Stimulated activated memory B cell treated with anti-CD40 and anti-IgM and Interleukin-4, amounts not matched to agents 10 μg/mL and 1 μg/mL and 100 μg/mL, for 72 hours (primary cell): ENCODE measurements at regions not wholly inside any gene's neighbourhood (a gene's known extent, or its start where the extent isn't known, plus 50 kb on each side); places are given as distances from the start of the nearest gene placed in this dataset.

Source experiments
- ATAC-seq: fragments of 150-1000 bp; cut with Tn5 transposase; 2 replicates; pipeline ENCODE4 v1.10.0; 2021
- H3K27ac Mint-ChIP-seq: one replicate; pipeline ENCODE4 v1.8.0; 2022; ENCODE audit warnings: mild to moderate bottlenecking, mixed read lengths
- H3K27me3 Mint-ChIP-seq: one replicate; pipeline ENCODE4 v1.8.0; 2022; ENCODE audit warnings: mixed read lengths
- H3K36me3 Mint-ChIP-seq: one replicate; pipeline ENCODE4 v1.8.0; 2022; ENCODE audit warnings: mixed read lengths
- H3K4me1 Mint-ChIP-seq: one replicate; pipeline ENCODE4 v1.8.0; 2022; ENCODE audit warnings: mixed read lengths
- H3K4me3 Mint-ChIP-seq: one replicate; pipeline ENCODE4 v1.8.0; 2022; ENCODE audit warnings: mild to moderate bottlenecking, moderate library complexity, mixed read lengths
- H3K9me3 Mint-ChIP-seq: one replicate; pipeline ENCODE4 v1.8.0; 2022; ENCODE audit warnings: mixed read lengths

DNA sequence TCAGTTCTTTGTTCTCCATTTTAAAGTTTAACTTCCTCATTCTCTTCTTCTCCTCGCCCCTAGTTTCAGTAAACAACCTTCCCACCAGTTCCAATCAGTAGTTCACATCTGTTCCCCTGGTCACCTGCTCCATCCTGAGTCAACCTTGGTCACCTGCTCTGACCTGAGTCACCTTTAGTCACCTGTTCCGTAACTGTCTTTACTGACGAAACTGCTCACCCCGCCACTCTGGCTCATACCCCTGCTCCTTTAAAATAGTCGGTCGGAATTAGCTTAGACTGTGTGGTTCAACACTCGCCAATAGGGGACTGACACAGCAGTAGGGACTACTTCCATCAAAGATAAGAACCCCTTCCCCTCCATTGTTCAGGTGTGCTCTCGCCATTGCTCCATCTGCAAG lies 76.3 kb upstream of the GPBP1 start:
- peak overlapping the region; percentile 25 for H3K27ac Mint-ChIP-seq
- H3K4me1 Mint-ChIP-seq, result peaks cover 22% of the 10 kb centered on the region
- H3K4me3 Mint-ChIP-seq, result no peak overlapping the region
- H3K36me3 Mint-ChIP-seq, result peaks cover 35% of the 10 kb centered on the region
- H3K9me3 Mint-ChIP-seq, result peaks cover 28% of the 10 kb centered on the region
- peak; percentile 43 for ATAC-seq
- no peaks in the 10 kb centered on the region for H3K27me3 Mint-ChIP-seq

DNA sequence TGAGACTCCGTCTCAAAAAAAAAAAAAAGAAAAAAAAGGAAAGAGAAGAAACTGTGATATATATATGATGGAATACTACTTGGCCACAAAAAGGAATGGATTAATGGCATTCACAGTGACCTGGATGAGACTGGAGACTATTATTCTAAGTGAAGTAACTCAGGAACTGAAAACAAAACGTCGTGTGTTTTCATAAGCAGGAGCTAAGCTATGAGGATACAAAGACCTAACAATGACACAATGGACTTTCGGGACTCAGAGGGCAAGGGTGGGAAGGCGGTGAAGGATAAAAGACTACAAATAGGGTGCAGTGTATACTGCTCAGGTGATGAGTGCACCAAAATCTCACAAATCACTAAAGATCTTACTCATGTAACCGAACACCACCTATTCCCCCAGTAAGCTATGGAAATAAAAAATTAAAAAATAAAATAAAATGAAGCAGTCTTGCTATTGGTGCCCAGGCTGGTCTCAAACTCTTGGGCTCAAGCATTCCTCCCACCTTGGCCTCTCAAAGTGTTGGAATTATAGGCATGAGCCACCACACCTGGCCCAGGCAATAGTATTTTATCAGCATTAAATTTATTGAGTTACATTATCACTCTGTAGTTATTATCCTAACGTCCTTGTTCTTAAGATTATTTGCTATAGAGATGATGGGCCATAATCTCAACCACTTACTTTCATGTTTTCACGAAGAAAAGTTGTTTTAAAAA lies 71.5 kb upstream of the GPBP1 start:
- H3K4me1 Mint-ChIP-seq, result peaks cover 5% of the 10 kb centered on the region
- peaks cover 14% of the 10 kb centered on the region for H3K9me3 Mint-ChIP-seq
- no peak for ATAC-seq
- no peak overlapping the region for H3K27ac Mint-ChIP-seq
- H3K36me3 Mint-ChIP-seq, result peaks cover 8% of the 10 kb centered on the region
- H3K27me3 Mint-ChIP-seq, result peaks cover 11% of the 10 kb centered on the region
- no peak overlapping the region for H3K4me3 Mint-ChIP-seq

DNA sequence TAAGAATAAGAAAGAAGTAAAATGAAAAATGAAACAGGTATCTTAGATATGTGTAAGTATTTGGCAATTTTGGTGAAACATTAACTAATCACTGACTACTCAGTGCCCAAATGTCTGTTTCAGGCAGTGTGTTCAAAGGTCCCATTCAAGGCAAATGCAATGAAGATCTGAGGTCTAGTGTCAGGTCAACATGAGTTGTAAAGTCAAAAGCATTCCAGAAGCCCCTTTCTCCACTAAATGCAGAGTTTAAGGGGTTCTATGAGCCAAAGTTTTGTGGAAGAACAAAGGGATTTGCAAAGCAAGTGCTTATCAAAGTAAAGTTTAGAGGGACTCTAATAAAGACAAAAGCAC lies 71.0 kb upstream of the GPBP1 start:
- H3K4me3 Mint-ChIP-seq, result no peak overlapping the region
- H3K27ac Mint-ChIP-seq, result no peak overlapping the region
- peaks cover 11% of the 10 kb centered on the region for H3K27me3 Mint-ChIP-seq
- peaks cover 8% of the 10 kb centered on the region for H3K36me3 Mint-ChIP-seq
- no peak for ATAC-seq
- peaks cover 5% of the 10 kb centered on the region for H3K4me1 Mint-ChIP-seq
- peaks cover 10% of the 10 kb centered on the region for H3K9me3 Mint-ChIP-seq

DNA sequence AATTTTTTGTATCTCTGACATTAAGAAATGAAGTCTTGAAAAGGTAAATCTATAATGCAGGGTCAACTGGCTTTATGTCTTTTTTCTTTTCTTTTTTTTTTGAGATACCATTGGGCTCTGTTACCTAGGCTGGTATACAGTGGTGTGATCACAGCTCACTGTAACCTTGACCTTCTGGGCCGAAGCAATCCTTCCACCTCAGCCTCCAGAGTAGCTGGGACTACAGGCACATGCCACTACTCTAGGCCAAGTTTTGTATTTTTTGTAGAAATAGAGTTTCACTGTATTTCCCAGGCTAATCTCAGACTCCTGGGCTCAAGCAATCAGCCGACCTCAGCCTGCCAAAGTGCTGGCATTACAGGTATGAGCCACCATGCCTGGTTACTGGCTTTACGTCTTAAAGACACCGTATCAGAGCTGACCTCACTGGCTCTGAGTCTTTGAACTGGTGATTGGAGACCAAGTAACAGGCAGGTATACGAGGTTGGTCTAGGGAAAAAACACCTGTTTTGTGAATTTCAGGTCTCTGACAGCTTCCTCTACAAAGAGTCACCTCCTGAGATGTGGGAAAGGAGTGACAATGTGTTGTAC lies 70.4 kb upstream of the GPBP1 start:
- Mint-ChIP-seq H3K27ac (no peak overlapping the region), H3K4me3 (no peak overlapping the region), H3K27me3 (peaks cover 11% of the 10 kb centered on the region), H3K36me3 (peaks cover 5% of the 10 kb centered on the region), H3K9me3 (peaks cover 9% of the 10 kb centered on the region), H3K4me1 (peaks cover 5% of the 10 kb centered on the region)
- no peak for ATAC-seq

DNA sequence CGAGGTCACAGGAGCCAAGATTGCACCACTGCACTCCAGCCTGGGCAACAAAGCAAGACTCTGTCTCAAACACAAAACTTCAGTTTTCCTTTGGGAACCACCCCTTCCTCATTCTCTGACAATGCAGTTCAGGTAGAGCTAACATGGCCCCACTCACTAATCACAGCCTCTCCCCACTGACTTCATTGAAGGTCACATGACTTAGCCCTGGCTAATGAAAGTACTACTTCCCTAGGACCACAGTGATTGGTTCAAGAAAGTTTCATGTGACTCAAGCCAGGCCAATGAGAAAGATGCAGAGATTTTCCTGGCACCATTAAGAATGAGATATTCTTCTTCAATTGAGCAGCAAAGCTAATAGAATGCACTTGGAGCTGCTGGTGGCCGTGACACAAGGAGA lies 67.2 kb upstream of the GPBP1 start:
- no peak for ATAC-seq
- Mint-ChIP-seq H3K9me3 (peaks cover 5% of the 10 kb centered on the region), H3K36me3 (no peaks in the 10 kb centered on the region), H3K27me3 (peaks cover 19% of the 10 kb centered on the region), H3K4me1 (peaks cover 10% of the 10 kb centered on the region), H3K27ac (no peak overlapping the region), H3K4me3 (no peak overlapping the region)

DNA sequence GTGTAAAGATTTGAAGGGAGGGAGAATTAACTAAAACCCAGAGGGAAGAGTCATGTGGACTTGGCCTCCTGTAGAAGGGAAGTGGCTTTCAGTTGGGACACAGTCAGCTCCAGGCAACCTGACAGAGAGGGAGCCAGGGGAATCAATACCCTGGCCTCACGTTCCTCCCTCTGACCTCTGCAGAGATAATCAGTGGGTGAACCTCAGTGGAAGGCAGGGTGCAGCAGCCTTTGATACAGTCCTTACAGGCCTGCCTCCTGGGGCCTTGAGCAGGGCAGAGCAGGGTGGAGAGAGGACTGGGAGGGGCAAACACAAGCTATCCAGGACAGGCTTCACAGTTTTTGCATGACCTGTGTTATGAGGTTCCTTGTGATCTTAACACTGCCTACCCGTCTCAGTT lies 61.9 kb upstream of the GPBP1 start:
- Mint-ChIP-seq H3K27me3 (peaks cover 8% of the 10 kb centered on the region), H3K4me1 (peaks cover 5% of the 10 kb centered on the region), H3K9me3 (no peaks in the 10 kb centered on the region), H3K27ac (no peak overlapping the region), H3K4me3 (no peak overlapping the region), H3K36me3 (no peaks in the 10 kb centered on the region)
- no peak for ATAC-seq

DNA sequence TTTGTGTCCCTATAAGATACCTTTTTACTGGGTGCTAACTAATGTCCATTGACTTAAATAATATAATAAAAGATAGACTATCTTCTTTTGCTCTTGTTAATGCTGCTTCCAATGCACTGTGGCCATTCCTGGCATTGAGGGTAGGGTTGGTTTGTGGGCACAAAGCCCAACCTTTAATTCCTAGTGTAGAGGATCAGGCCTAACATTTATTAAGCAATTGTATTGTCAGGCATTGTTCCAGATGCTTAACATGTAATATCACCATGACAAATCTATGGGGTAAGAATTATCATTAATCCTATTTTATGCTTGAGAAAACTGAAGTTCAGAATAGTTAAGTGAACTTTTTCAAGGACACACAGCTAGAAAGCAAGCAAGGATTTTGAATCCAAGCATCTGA lies 60.4 kb upstream of the GPBP1 start:
- H3K27ac Mint-ChIP-seq, result no peak overlapping the region
- no peaks in the 10 kb centered on the region for H3K36me3 Mint-ChIP-seq
- ATAC-seq, result no peak
- H3K4me1 Mint-ChIP-seq, result peaks cover 12% of the 10 kb centered on the region
- no peaks in the 10 kb centered on the region for H3K9me3 Mint-ChIP-seq
- peaks cover 8% of the 10 kb centered on the region for H3K27me3 Mint-ChIP-seq
- H3K4me3 Mint-ChIP-seq, result no peak overlapping the region

DNA sequence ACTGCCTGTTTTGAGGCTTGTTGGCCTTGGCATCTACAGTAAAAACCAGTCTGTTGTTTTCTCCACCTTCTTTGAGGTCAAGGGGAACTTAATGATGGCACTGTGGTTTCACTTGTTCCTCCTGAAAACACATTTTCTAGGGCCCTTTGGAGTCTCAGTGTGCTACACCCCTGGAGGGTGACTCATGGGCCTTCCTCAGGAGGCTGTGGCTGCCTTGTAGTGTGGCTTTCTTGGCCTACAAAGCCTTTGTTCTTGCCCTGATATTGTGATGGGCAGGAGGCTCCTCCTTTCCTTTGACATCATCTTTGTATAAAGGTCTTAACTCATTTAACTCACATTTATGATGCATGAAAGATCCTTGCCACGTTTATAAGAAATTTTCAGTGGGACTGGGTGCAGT lies 56.3 kb upstream of the GPBP1 start:
- ATAC-seq, result peak; percentile 81
- H3K27ac Mint-ChIP-seq, result peak overlapping the region; percentile 35

DNA sequence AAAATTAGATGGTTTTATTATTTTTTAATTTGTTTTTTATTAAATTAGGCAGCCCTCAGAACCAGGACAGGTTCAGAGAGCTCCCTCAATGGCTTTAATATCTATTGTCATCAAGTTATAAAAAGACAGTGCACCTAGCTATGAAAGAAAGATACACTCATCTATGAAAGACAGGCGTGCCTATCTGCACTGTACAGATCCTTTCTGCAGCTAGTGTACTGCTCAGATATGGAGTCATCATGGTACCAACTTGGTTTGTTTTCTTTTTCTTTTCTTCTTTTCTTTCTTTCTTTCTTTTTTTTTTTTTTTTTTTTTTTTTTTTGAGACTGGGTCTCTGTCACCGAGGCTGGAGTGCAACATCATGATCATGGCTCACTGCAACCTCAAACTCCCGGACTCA lies 54.8 kb upstream of the GPBP1 start:
- Mint-ChIP-seq H3K27me3 (no peaks in the 10 kb centered on the region), H3K4me1 (peaks cover 6% of the 10 kb centered on the region), H3K36me3 (no peaks in the 10 kb centered on the region), H3K27ac (no peak overlapping the region), H3K9me3 (no peaks in the 10 kb centered on the region), H3K4me3 (no peak overlapping the region)
- no peak for ATAC-seq

More for the DNA sequence above, 56.3 kb upstream of the GPBP1 start:
- Mint-ChIP-seq H3K9me3 (no peaks in the 10 kb centered on the region), H3K27me3 (no peaks in the 10 kb centered on the region), H3K4me1 (peaks cover 6% of the 10 kb centered on the region), H3K36me3 (no peaks in the 10 kb centered on the region), H3K4me3 (no peak overlapping the region)

DNA sequence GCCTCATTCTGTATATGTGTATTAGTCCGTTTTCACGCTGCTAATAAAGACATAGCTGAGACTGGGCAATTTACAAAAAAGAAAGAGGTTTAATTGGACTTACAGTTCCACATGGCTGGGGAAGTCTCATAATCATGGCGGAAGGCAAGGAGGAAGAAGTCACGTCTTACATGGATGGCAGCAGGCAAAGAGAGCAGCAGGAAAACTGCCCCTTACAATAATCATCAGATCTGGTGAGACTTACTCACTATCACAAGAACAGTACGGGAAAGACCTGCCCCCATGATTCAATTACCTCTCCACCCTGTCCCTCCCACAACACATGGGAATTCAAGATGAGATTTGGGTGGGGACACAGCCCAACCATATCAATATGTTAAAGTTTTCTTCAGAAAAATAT lies 49.8 kb upstream of the GPBP1 start:
- H3K4me1 Mint-ChIP-seq, result no peaks in the 10 kb centered on the region
- ATAC-seq, result no peak

More for the DNA sequence above, 49.8 kb upstream of the GPBP1 start:
- Mint-ChIP-seq H3K4me3 (no peak overlapping the region), H3K27ac (no peak overlapping the region), H3K27me3 (no peaks in the 10 kb centered on the region), H3K9me3 (no peaks in the 10 kb centered on the region), H3K36me3 (no peaks in the 10 kb centered on the region)
